ENCODE measurements at regions not wholly inside any gene's neighbourhood (a gene's known extent, or its start where the extent isn't known, plus 50 kb on each side); places are given as distances from the start of the nearest gene placed in this dataset.

DNA sequence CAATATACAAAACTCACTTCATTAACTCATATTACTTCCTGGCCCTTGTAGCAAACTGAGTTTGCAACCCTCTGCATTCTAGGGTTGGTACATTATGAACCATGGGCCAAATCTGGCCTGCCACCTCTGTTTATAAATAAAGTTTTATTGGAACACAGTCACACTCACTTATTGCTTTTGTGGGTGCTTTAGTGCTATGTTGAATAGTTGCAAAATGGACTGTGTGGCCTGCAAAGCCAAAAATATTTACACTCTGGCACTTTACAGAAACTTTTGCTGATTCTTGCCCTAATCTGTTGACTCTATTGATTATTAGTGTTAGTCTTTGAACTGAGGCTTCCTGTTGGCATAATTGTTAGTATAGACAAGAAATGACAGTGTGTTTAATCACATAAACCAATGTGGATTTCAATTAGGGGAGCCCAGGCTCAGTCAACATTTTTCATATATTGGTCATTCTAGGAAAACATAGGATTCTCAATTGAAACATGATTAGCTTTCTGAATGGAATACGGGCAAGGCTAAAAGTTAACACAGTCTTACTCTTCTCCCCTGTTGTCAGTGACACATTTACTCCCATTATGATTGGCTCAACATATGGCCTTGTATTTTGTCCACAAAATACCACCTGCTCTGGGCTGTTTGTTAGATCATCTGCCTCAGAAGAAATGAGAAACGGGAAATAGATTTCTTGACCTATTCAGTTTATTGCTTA is 241.9 kb upstream of the ZFP64 start (continued):
- TF ChIP-seq, protein P1, sequence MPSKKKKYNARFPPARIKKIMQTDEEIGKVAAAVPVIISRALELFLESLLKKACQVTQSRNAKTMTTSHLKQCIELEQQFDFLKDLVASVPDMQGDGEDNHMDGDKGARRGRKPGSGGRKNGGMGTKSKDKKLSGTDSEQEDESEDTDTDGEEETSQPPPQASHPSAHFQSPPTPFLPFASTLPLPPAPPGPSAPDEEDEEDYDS (CRISPR knock-in tag; IDR thresholded peaks at IDR 0.05) = 0 out of 2 replicates have a peak, but pooled peaks have one; percentile 18
- TF ChIP-seq ZNF510 (CRISPR knock-in tag; IDR thresholded peaks at IDR 0.05; ENCODE audit: low read depth) = no peak
- no peak for TF ChIP-seq ZNF101 (CRISPR knock-in tag; IDR thresholded peaks at IDR 0.05; ENCODE audit: borderline replicate concordance, low read depth)
- peak; percentile 89 for TF ChIP-seq DPF2 (CRISPR knock-in tag; IDR thresholded peaks at IDR 0.05; ENCODE audit: borderline replicate concordance, low read depth)
- TF ChIP-seq, protein P2, sequence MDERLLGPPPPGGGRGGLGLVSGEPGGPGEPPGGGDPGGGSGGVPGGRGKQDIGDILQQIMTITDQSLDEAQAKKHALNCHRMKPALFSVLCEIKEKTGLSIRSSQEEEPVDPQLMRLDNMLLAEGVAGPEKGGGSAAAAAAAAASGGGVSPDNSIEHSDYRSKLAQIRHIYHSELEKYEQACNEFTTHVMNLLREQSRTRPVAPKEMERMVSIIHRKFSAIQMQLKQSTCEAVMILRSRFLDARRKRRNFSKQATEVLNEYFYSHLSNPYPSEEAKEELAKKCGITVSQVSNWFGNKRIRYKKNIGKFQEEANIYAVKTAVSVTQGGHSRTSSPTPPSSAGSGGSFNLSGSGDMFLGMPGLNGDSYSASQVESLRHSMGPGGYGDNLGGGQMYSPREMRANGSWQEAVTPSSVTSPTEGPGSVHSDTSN (CRISPR knock-in tag; IDR thresholded peaks at IDR 0.05) = no peak
- TF ChIP-seq, protein P3, sequence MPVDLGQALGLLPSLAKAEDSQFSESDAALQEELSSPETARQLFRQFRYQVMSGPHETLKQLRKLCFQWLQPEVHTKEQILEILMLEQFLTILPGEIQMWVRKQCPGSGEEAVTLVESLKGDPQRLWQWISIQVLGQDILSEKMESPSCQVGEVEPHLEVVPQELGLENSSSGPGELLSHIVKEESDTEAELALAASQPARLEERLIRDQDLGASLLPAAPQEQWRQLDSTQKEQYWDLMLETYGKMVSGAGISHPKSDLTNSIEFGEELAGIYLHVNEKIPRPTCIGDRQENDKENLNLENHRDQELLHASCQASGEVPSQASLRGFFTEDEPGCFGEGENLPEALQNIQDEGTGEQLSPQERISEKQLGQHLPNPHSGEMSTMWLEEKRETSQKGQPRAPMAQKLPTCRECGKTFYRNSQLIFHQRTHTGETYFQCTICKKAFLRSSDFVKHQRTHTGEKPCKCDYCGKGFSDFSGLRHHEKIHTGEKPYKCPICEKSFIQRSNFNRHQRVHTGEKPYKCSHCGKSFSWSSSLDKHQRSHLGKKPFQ (CRISPR knock-in tag; IDR thresholded peaks at IDR 0.05; ENCODE audit: insufficient replicate concordance) = peak; percentile 54
- TF ChIP-seq LCORL (IDR thresholded peaks at IDR 0.05) = peak; percentile 76; the same call in 1 of the 2 replicates
- peak; percentile 93 for TF ChIP-seq LCORL (CRISPR knock-in tag; IDR thresholded peaks at IDR 0.05)
- TF ChIP-seq, protein P4, sequence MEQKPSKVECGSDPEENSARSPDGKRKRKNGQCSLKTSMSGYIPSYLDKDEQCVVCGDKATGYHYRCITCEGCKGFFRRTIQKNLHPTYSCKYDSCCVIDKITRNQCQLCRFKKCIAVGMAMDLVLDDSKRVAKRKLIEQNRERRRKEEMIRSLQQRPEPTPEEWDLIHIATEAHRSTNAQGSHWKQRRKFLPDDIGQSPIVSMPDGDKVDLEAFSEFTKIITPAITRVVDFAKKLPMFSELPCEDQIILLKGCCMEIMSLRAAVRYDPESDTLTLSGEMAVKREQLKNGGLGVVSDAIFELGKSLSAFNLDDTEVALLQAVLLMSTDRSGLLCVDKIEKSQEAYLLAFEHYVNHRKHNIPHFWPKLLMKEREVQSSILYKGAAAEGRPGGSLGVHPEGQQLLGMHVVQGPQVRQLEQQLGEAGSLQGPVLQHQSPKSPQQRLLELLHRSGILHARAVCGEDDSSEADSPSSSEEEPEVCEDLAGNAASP (CRISPR knock-in tag; IDR thresholded peaks at IDR 0.05; ENCODE audit: borderline replicate concordance) = peak; percentile 72
- TF ChIP-seq BRD4 (CRISPR knock-in tag; IDR thresholded peaks at IDR 0.05) = no peak
- TF ChIP-seq ZNF326 (CRISPR knock-in tag; IDR thresholded peaks at IDR 0.05; ENCODE audit: borderline replicate concordance) = no peak
- TF ChIP-seq SP4 (CRISPR knock-in tag; IDR thresholded peaks at IDR 0.05) = no peak
- TF ChIP-seq ZNF441 (CRISPR knock-in tag; IDR thresholded peaks at IDR 0.05; ENCODE audit: borderline replicate concordance) = no peak; the same call in 1 of the 2 replicates
- TF ChIP-seq, protein P5, sequence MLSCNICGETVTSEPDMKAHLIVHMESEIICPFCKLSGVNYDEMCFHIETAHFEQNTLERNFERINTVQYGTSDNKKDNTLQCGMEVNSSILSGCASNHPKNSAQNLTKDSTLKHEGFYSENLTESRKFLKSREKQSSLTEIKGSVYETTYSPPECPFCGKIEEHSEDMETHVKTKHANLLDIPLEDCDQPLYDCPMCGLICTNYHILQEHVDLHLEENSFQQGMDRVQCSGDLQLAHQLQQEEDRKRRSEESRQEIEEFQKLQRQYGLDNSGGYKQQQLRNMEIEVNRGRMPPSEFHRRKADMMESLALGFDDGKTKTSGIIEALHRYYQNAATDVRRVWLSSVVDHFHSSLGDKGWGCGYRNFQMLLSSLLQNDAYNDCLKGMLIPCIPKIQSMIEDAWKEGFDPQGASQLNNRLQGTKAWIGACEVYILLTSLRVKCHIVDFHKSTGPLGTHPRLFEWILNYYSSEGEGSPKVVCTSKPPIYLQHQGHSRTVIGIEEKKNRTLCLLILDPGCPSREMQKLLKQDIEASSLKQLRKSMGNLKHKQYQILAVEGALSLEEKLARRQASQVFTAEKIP (CRISPR knock-in tag; IDR thresholded peaks at IDR 0.05; ENCODE audit: borderline replicate concordance) = no peak
- TF ChIP-seq ZNF746 (CRISPR knock-in tag; IDR thresholded peaks at IDR 0.05) = no peak
- TF ChIP-seq MTA1 (CRISPR knock-in tag; IDR thresholded peaks at IDR 0.05; ENCODE audit: borderline replicate concordance) = no peak; the same call in 1 of the 2 replicates
- TF ChIP-seq ZNF124 (CRISPR knock-in tag; IDR thresholded peaks at IDR 0.05) = 0 out of 2 replicates have a peak, but pooled peaks have one; percentile 66
- TF ChIP-seq ZNF780A (CRISPR knock-in tag; IDR thresholded peaks at IDR 0.05) = no peak
- no peak for TF ChIP-seq ZNF841 (CRISPR knock-in tag; IDR thresholded peaks at IDR 0.05; ENCODE audit: borderline replicate concordance)
- no peak for TF ChIP-seq PAX8 (CRISPR knock-in tag; IDR thresholded peaks at IDR 0.05; ENCODE audit: borderline replicate concordance)
- peak; percentile 21; the same call in 1 of the 2 replicates for TF ChIP-seq FOSL1 (CRISPR knock-in tag; IDR thresholded peaks at IDR 0.05; ENCODE audit: borderline replicate concordance)
- 0 out of 2 replicates have a peak, but pooled peaks have one; percentile 44 for TF ChIP-seq MIER3 (CRISPR knock-in tag; IDR thresholded peaks at IDR 0.05; ENCODE audit: borderline replicate concordance)
- no peak for TF ChIP-seq PHF8 (CRISPR knock-in tag; IDR thresholded peaks at IDR 0.05)
- no peak for TF ChIP-seq ZNF563 (CRISPR knock-in tag; IDR thresholded peaks at IDR 0.05)
- TF ChIP-seq ZNF224 (CRISPR knock-in tag; IDR thresholded peaks at IDR 0.05) = no peak
